SK-N-SH (cell line): ENCODE measurements at regions not wholly inside any gene's neighbourhood (a gene's known extent, or its start where the extent isn't known, plus 50 kb on each side); places are given as distances from the start of the nearest gene placed in this dataset.

Source experiments
- CTCF ChIA-PET: fragments of 300-600, 350-600 bp; formaldehyde crosslinking; extraction: SDS; loops from one replicate; lab custom pipeline; 2021; lab: Yijun Ruan, JAX
- POLR2A ChIA-PET: fragments of 350-600 bp; sonication (Branson Sonifier 250); formaldehyde crosslinking; extraction: SDS; loops from one replicate; lab custom pipeline; 2020; ENCODE audit warnings: antibody characterized with exemption, inconsistent platforms; lab: Yijun Ruan, JAX
- DNase-seq: peaks from one replicate; pipeline ENCODE4 v3.0.0; 2012
- H2AFZ ChIP-seq: fragments of 200-600 bp; sonication (generic); 2 replicates; pipeline ENCODE4 v1.8.1; 2016; ENCODE audit warnings: antibody characterized with exemption, mild to moderate bottlenecking, low read depth
- H3F3A ChIP-seq: fragments of 200-600 bp; sonication (generic); replicated peaks from 2 replicates; pipeline ENCODE3; 2016; ENCODE audit warnings: antibody characterized with exemption, mild to moderate bottlenecking; ENCODE audit not compliant: insufficient read depth
- H3K27ac ChIP-seq, 2 experiments: fragments of 200-500 bp in 1 of 2; fragments of 200-600 bp in 1 of 2; sonication (Bioruptor generic) in 1 of 2; sonication (generic), shearing (Covaris generic) in 1 of 2; 2 replicates each; pipeline versions ENCODE4 v1.5.1 to v1.6.1; 2014 to 2016; ENCODE audit warnings: low read depth in 2 of 2, inconsistent platforms in 1 of 2, low read length in 1 of 2, mild to moderate bottlenecking in 1 of 2, mixed read lengths in 1 of 2
- H3K27me3 ChIP-seq: fragments of 200-600 bp; sonication (generic), shearing (Covaris generic); 2 replicates; pipeline ENCODE4 v1.6.1; 2016; ENCODE audit warnings: mixed run types; ENCODE audit not compliant: insufficient read depth
- H3K36me3 ChIP-seq, 2 experiments: fragments of 200-500 bp in 1 of 2; fragments of 200-600 bp in 1 of 2; sonication (Bioruptor generic) in 1 of 2; sonication (generic) in 1 of 2; replicated peaks in 1 of 2; 2 replicates each; pipeline versions ENCODE3 to v1.5.1; 2014 to 2016; ENCODE audit warnings: low read length in 1 of 2, mild to moderate bottlenecking in 1 of 2; ENCODE audit not compliant: insufficient read depth in 2 of 2, control insufficient read depth in 1 of 2
- H3K4me1 ChIP-seq, 2 experiments: fragments of 200-500 bp in 1 of 2; fragments of 200-600 bp in 1 of 2; sonication (Bioruptor generic) in 1 of 2; sonication (generic), shearing (Covaris generic) in 1 of 2; 2 replicates each; pipeline versions ENCODE4 v1.5.1 to v1.6.1; 2014 to 2016; ENCODE audit warnings: low read depth in 1 of 2, low read length in 1 of 2, mixed run types in 1 of 2; ENCODE audit not compliant: insufficient read depth in 2 of 2, control insufficient read depth in 1 of 2
- H3K4me2 ChIP-seq: fragments of 200-600 bp; sonication (generic), shearing (Covaris generic); 2 replicates; pipeline ENCODE4 v1.6.1; 2017; ENCODE audit warnings: mixed run types
- H3K4me3 ChIP-seq, 2 experiments: fragments of 200-500 bp in 1 of 2; fragments of 200-600 bp in 1 of 2; sonication (Bioruptor generic) in 1 of 2; sonication (generic), shearing (Covaris generic) in 1 of 2; 2 replicates each; pipeline versions ENCODE4 v1.5.1 to v1.8.1; 2014 to 2016; ENCODE audit warnings: low read depth in 2 of 2, inconsistent platforms in 1 of 2, low read length in 1 of 2, mild to moderate bottlenecking in 1 of 2, mixed read lengths in 1 of 2, moderate library complexity in 1 of 2
- H3K79me2 ChIP-seq: fragments of 200-600 bp; sonication (generic); 2 replicates; pipeline ENCODE4 v1.8.1; 2017; ENCODE audit warnings: mild to moderate bottlenecking; ENCODE audit not compliant: insufficient read depth
- H3K9ac ChIP-seq: fragments of 200-600 bp; sonication (generic); 2 replicates; pipeline ENCODE4 v1.6.1; 2017; ENCODE audit warnings: mixed run types
- H3K9me2 ChIP-seq: fragments of 200-600 bp; sonication (generic); 2 replicates; pipeline ENCODE4 v1.6.1; 2017; ENCODE audit warnings: mixed run types
- H3K9me3 ChIP-seq: fragments of 200-600 bp; sonication (generic); 2 replicates; pipeline ENCODE4 v1.6.1; 2017; ENCODE audit warnings: mixed run types, mild to moderate bottlenecking, moderate library complexity
- H4K20me1 ChIP-seq: fragments of 200-600 bp; sonication (generic); 2 replicates; pipeline ENCODE4 v1.6.1; 2017; ENCODE audit warnings: mild to moderate bottlenecking, mixed run types; ENCODE audit not compliant: insufficient read depth
- CHD2 ChIP-seq: fragments of 150-350 bp; IDR thresholded peaks from 2 replicates; pipeline ENCODE4 v1.6.1; 2018; ENCODE audit warnings: low read length; ENCODE audit not compliant: partially characterized antibody
- CTCF ChIP-seq: fragments of 200-600 bp; sonication (generic); IDR thresholded peaks from 2 replicates; pipeline ENCODE4 v1.6.1; 2017; ENCODE audit warnings: antibody characterized with exemption, mild to moderate bottlenecking, moderate library complexity
- ELF1 ChIP-seq: IDR thresholded peaks from 2 replicates; pipeline ENCODE4 v1.4.0; 2012
- EP300 ChIP-seq, 2 experiments: IDR thresholded peaks; 2 replicates each; pipeline versions ENCODE4 v1.4.0 to v1.6.1; 2012; ENCODE audit warnings: borderline replicate concordance in 1 of 2, low read depth in 1 of 2, low read length in 1 of 2
- EZH2phosphoT487 ChIP-seq: fragments of 200-600 bp; sonication (generic); IDR thresholded peaks from 2 replicates; pipeline ENCODE4 v1.6.1; 2017; ENCODE audit warnings: low read depth, mixed run types, mild to moderate bottlenecking, antibody characterized with exemption, moderate library complexity, borderline replicate concordance
- FOSL2 ChIP-seq: IDR thresholded peaks from 2 replicates; pipeline ENCODE4 v1.4.0; 2012; ENCODE audit warnings: low read depth, mild to moderate bottlenecking, moderate library complexity, borderline replicate concordance
- MAX ChIP-seq: IDR thresholded peaks from 2 replicates; pipeline ENCODE4 v1.4.0; 2012; ENCODE audit warnings: low read depth
- MXI1 ChIP-seq: IDR thresholded peaks from 2 replicates; pipeline ENCODE4 v1.6.1; 2012; ENCODE audit warnings: mild to moderate bottlenecking, low read depth, low read length, improper control_type of control experiment
- PBX3 ChIP-seq: IDR thresholded peaks from 2 replicates; pipeline ENCODE4; 2012
- RXRA ChIP-seq: IDR thresholded peaks from 2 replicates; pipeline ENCODE4 v1.4.0; 2012; ENCODE audit warnings: low read depth, mild to moderate bottlenecking, borderline replicate concordance
- SIN3A ChIP-seq: IDR thresholded peaks from 2 replicates; pipeline ENCODE4 v1.6.1; 2012; ENCODE audit warnings: low read depth, mild to moderate bottlenecking, low read length, moderate library complexity, borderline replicate concordance
- YY1 ChIP-seq: IDR thresholded peaks from 2 replicates; pipeline ENCODE4 v1.4.0; 2012; ENCODE audit warnings: low read depth, mild to moderate bottlenecking
- ZBTB33 ChIP-seq: IDR thresholded peaks from 2 replicates; pipeline ENCODE4 v1.4.0; 2012; ENCODE audit warnings: low read depth, borderline replicate concordance
- WGBS: methylation state at CpG from one replicate; pipeline ENCODE4 v1.1.6; 2017; ENCODE audit warnings: low lambda C conversion rate; 5-methylcytosine and 5-hydroxymethylcytosine counted together
- TF ChIP-seq, protein P1 (sequence below): IDR thresholded peaks from 2 replicates; pipeline ENCODE4 v1.4.0; 2012; ENCODE audit warnings: low read depth, borderline replicate concordance

DNA sequence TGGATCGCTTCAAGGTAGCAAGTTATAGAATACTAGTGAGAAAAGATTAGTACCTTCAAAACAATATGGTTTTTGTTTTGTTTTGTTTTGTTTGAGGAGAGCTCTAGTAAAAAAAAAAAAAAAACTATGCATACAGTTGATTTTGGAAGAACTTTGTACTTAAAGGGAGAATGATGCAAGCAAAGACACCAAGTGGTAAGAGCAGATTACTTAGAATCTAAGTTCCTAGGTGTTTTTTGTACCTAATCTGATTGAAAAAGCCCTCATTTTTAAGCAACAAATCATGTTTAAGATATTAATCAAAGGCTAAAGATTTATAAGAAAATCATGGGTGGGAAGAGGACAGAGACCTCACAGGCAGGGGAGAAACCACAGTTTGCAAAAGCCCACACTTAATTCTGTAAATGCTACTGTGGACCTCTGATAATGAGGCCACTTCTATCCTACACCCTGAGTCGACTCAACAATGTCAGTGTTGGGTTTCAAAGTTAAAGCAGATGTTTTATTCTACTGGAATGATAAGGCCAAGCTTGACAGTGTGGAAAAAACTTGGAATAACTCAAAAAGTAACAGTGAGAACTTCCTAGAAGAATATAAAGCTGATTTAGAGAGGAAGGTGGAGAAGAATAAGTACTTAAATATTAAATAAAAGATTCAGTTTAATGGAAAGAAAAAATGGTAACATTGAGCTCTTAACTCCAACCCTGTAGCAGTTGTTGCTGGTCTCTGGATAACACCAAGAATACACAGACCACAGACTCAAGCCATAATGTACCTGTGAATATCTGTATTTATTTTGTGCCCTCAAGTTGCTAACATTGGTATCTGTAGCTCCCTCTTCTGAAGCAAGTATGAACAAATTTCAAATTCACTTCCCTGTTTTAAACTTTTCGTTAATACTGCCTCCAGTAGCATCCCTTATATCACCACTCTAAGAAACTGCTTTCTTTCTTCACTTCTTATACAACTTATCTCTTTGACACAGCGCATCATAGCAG is 1047.8 kb downstream of the EPHA7 start:
- Histone ChIP-seq H3K4me2 (no peak overlapping the region), H3K9ac (no peak overlapping the region), H3K9me3 (no peaks in the 10 kb centered on the region), H3K36me3 (no peaks in the 10 kb centered on the region), H3K27ac (no peak overlapping the region), H3K79me2 (no peaks in the 10 kb centered on the region), H2AFZ (no peak overlapping the region), H3K4me3 (no peak overlapping the region), H3K9me2 (no peaks in the 10 kb centered on the region), H3K4me1 (peaks cover 0 to 2% of the 10 kb centered on the region in 2 experiments; a peak in 2 of 4 replicates), H3K27me3 (no peaks in the 10 kb centered on the region), H4K20me1 (no peaks in the 10 kb centered on the region), H3F3A (no peaks in the 10 kb centered on the region)
- POLR2A ChIA-PET, result no interaction called here
- no peak for TF ChIP-seq PBX3
- no peak for TF ChIP-seq SIN3A
- no peak for TF ChIP-seq ELF1
- no peak for TF ChIP-seq ZBTB33
- TF ChIP-seq EZH2phosphoT487, result no peak
- no peak for TF ChIP-seq FOSL2
- TF ChIP-seq EP300 (IDR thresholded peaks at IDR 0.05; ENCODE audit: borderline replicate concordance in 1 of 2, low read depth in 1 of 2, low read length in 1 of 2), result no peak
- TF ChIP-seq YY1, result no peak
- no peak for TF ChIP-seq MAX
- no peak for TF ChIP-seq CHD2
- TF ChIP-seq MXI1, result no peak
- no peak for TF ChIP-seq CTCF
- no peak for TF ChIP-seq RXRA
- TF ChIP-seq, protein P1, sequence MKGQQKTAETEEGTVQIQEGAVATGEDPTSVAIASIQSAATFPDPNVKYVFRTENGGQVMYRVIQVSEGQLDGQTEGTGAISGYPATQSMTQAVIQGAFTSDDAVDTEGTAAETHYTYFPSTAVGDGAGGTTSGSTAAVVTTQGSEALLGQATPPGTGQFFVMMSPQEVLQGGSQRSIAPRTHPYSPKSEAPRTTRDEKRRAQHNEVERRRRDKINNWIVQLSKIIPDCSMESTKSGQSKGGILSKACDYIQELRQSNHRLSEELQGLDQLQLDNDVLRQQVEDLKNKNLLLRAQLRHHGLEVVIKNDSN, result no peak
- CTCF ChIA-PET, result interaction anchor here (1.3 kb wide), 1 partner anchor 8 kb away, joined by 3 read pairs; no protein-coding TSS in a partner anchor
- 27% methylated on average over 4 of the region's 4 CpGs for WGBS
- no peak for DNase-seq
